ENCODE measurements at regions not wholly inside any gene's neighbourhood (a gene's known extent, or its start where the extent isn't known, plus 50 kb on each side); places are given as distances from the start of the nearest gene placed in this dataset.

GRCh38 chr11:42819126-42819525, 492.7 kb upstream of the API5 start:
- TF ChIP-seq ZNF274 (IDR thresholded peaks at IDR 0.05; ENCODE audit: low read depth, low read length) (no peak), YY1 (IDR thresholded peaks at IDR 0.05; ENCODE audit: insufficient read depth, insufficient read length) (no peak)

All from NT2/D1 (cell line).